Erythroblast (primary cell): ENCODE measurements at regions not wholly inside any gene's neighbourhood (a gene's known extent, or its start where the extent isn't known, plus 50 kb on each side); places are given as distances from the start of the nearest gene placed in this dataset.

Experiments
- GATA1 ChIP-seq: IDR thresholded peaks from 2 replicates; pipeline ENCODE4 v1.6.1; 2011; ENCODE audit warnings: low read depth, mild to moderate bottlenecking, control low read depth, low read length, moderate library complexity
- POLR2A ChIP-seq: IDR thresholded peaks from 2 replicates; pipeline ENCODE4 v1.6.1; 2011; ENCODE audit warnings: mild to moderate bottlenecking, low read length

DNA sequence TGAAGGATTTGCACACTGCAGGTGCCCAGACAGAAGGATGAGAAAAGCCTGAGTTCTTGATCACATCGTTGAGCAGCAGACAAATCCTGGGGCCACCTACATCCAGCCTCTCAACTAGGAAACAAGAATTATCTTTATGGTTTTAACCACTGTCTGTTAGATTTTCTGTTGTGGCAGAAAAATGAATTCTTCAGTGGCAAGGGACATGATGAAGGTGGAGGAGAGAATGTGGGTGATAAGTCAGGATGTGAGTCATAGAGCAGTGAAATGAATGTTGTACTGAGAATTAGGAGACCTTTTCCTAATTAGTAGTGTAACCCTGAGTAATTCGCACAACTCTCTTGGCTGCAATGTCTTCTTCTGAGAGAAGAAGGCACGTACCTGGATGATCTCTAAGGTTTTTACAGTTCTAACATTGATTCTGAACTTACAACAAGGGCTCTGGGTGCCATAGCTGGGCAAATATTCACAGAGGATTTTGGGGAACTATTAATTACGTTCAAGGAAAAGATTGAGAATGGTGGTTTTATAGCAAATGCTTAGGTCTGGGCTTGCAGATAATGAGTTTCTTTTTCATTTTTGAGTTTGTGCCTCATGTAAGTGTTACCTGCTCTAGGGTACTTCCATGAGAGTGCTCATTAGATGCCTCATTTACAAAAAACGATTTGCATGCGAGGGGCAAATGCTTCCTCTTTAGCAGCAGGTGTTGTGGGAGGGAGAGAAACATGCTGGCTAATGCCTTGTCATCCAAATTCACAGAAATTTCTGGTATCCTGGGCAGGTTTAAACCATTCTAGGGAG, 111.0 kb upstream of the KL start:
- TF ChIP-seq POLR2A, result no peak
- no peak for TF ChIP-seq GATA1
